Vagina (tissue), 2 donors: ENCODE measurements at regions not wholly inside any gene's neighbourhood (a gene's known extent, or its start where the extent isn't known, plus 50 kb on each side); places are given as distances from the start of the nearest gene placed in this dataset.

Experiments used
- CTCF ChIP-seq, 3 experiments: fragments of 450-650 bp in 2 of 3; fragments of 200-600 bp in 1 of 3; sonication (generic) in 1 of 3; IDR thresholded peaks; one replicate each; pipeline ENCODE4 v1.5.1; 2017 to 2019; ENCODE audit warnings: antibody characterized with exemption in 3 of 3, mild to moderate bottlenecking in 2 of 3, moderate library complexity in 2 of 3
- POLR2A ChIP-seq, 2 donors: fragments of 450-650 bp; IDR thresholded peaks; one replicate each; pipeline ENCODE4 v1.6.1; 2017; ENCODE audit warnings: antibody characterized with exemption in 2 of 2, mild to moderate bottlenecking in 2 of 2, moderate library complexity in 2 of 2

GRCh38 chrX:30955687-30956086 is 66.6 kb upstream of the TAB3 start:
- TF ChIP-seq CTCF (IDR thresholded peaks at IDR 0.05), result no peak
- TF ChIP-seq POLR2A (IDR thresholded peaks at IDR 0.05), result no peak
